B cell (primary cell): ENCODE measurements at regions not wholly inside any gene's neighbourhood (a gene's known extent, or its start where the extent isn't known, plus 50 kb on each side); places are given as distances from the start of the nearest gene placed in this dataset.

ENCODE experiments used
- ATAC-seq: fragments of 200-7000 bp; cut with Tn5 transposase; one replicate; pipeline ENCODE4 v1.10.0; 2021; ENCODE audit warnings: low read depth, mild to moderate bottlenecking, moderate number of reproducible peaks, moderate library complexity
- CTCF ChIA-PET: fragments of 350-600 bp; sonication (Branson Sonifier 250); formaldehyde crosslinking; loops from one replicate; lab custom pipeline; 2021; ENCODE audit warnings: antibody characterized with exemption, inconsistent platforms; lab: Charles Lee
- POLR2A ChIA-PET: fragments of 350-600 bp; sonication (Branson Sonifier 250); formaldehyde crosslinking; loops from one replicate; lab custom pipeline; 2021; ENCODE audit warnings: antibody characterized with exemption; lab: Charles Lee
- DNase-seq: peaks from one replicate; pipeline ENCODE4 v3.0.0; 2013
- H2AFZ ChIP-seq: 2 replicates; pipeline ENCODE4 v1.6.1; 2012; ENCODE audit warnings: mild to moderate bottlenecking, low read depth, low read length; ENCODE audit not compliant: insufficient read depth, poor library complexity, severe bottlenecking
- H3K27ac ChIP-seq, 2 donors: 1 replicate in 1 of 2; 2 replicates in 1 of 2; pipeline ENCODE4 v1.5.1; 2012 to 2013; ENCODE audit warnings: low read length in 2 of 2, mild to moderate bottlenecking in 2 of 2, moderate library complexity in 1 of 2
- H3K27me3 ChIP-seq, 4 experiments: fragments of 200-600 bp in 1 of 4; sonication (generic) in 1 of 4; replicated peaks in 1 of 4; 1 replicate in 2 of 4; 2 replicates in 2 of 4; pipeline versions ENCODE4 v1.6.1 to v1.7.0; 2013 to 2016; ENCODE audit warnings: low read length in 3 of 4, mild to moderate bottlenecking in 2 of 4, mixed read lengths in 1 of 4, moderate library complexity in 1 of 4; ENCODE audit not compliant: insufficient read depth in 4 of 4, control insufficient read depth in 3 of 4; ENCODE audit errors: control extremely low read depth in 1 of 4
- H3K36me3 ChIP-seq, 2 experiments: replicated peaks in 1 of 2; 1 replicate in 1 of 2; 2 replicates in 1 of 2; pipeline versions ENCODE4 v1.6.1 to v1.7.1; 2013; ENCODE audit warnings: low read length in 1 of 2; ENCODE audit not compliant: insufficient read depth in 2 of 2, control insufficient read depth in 1 of 2; ENCODE audit errors: control extremely low read depth in 1 of 2, extremely low read depth in 1 of 2
- H3K4me1 ChIP-seq, 2 donors: fragments of 200-600 bp in 1 of 2; sonication (generic) in 1 of 2; 1 replicate in 1 of 2; 2 replicates in 1 of 2; pipeline versions ENCODE4 v1.5.1 to v1.6.1; 2013 to 2017; ENCODE audit warnings: low read length in 2 of 2; ENCODE audit not compliant: control insufficient read depth in 2 of 2, insufficient read depth in 2 of 2
- H3K4me2 ChIP-seq: replicated peaks from 2 replicates; pipeline ENCODE3; 2012; ENCODE audit warnings: mild to moderate bottlenecking, low read depth, low read length; ENCODE audit not compliant: poor library complexity, severe bottlenecking
- H3K4me3 ChIP-seq, 5 experiments: fragments of 200-600 bp in 1 of 5; sonication (generic) in 1 of 5; 1 replicate in 3 of 5; 2 replicates in 2 of 5; pipeline versions ENCODE4 v1.5.1 to v1.7.0; 2011 to 2016; ENCODE audit warnings: low read length in 4 of 5, mild to moderate bottlenecking in 4 of 5, low read depth in 2 of 5, control low read depth in 1 of 5, moderate library complexity in 1 of 5; ENCODE audit not compliant: insufficient read depth in 1 of 5; ENCODE audit errors: control extremely low read depth in 1 of 5, extremely low read depth in 1 of 5
- H3K79me2 ChIP-seq: fragments of 200-600 bp; sonication (generic); one replicate; pipeline ENCODE4 v1.6.0; 2016; ENCODE audit warnings: low read length; ENCODE audit not compliant: control insufficient read depth, insufficient read depth
- H3K9ac ChIP-seq: fragments of 200-600 bp; sonication (generic); 2 replicates; pipeline ENCODE4 v1.6.1; 2017; ENCODE audit warnings: mild to moderate bottlenecking, low read length, moderate library complexity
- H3K9me3 ChIP-seq, 3 donors: one replicate each; pipeline versions ENCODE4 v1.6.1 to v1.7.1; 2013; ENCODE audit warnings: low read length in 2 of 3; ENCODE audit not compliant: control insufficient read depth in 2 of 3, insufficient read depth in 1 of 3; ENCODE audit errors: control extremely low read depth in 1 of 3
- H4K20me1 ChIP-seq: 2 replicates; pipeline ENCODE4 v1.6.0; 2012; ENCODE audit warnings: mild to moderate bottlenecking, low read length; ENCODE audit not compliant: insufficient read depth, control insufficient read depth, poor library complexity, severe bottlenecking
- H3K27ac Mint-ChIP-seq: one replicate; pipeline ENCODE4 v1.8.0; 2021; ENCODE audit warnings: mixed read lengths
- H3K27me3 Mint-ChIP-seq: one replicate; pipeline ENCODE4 v1.8.0; 2021; ENCODE audit warnings: mixed read lengths
- H3K4me1 Mint-ChIP-seq: one replicate; pipeline ENCODE4 v1.8.0; 2021; ENCODE audit warnings: mixed read lengths
- H3K4me3 Mint-ChIP-seq: one replicate; pipeline ENCODE4 v1.8.0; 2021; ENCODE audit warnings: mixed read lengths
- H3K9me3 Mint-ChIP-seq: one replicate; pipeline ENCODE4 v1.8.0; 2022; ENCODE audit warnings: mixed read lengths; ENCODE audit not compliant: insufficient read depth
- CTCF ChIP-seq: fragments of 200-600 bp; IDR thresholded peaks from one replicate; pipeline ENCODE4 v1.8.0; 2022; ENCODE audit warnings: antibody characterized with exemption, mild to moderate bottlenecking
- EZH2 ChIP-seq: IDR thresholded peaks from 2 replicates; pipeline ENCODE4 v1.6.1; 2012; ENCODE audit warnings: borderline replicate concordance, low read depth, mild to moderate bottlenecking, moderate library complexity, low read length; ENCODE audit not compliant: insufficient read depth, poor library complexity, severe bottlenecking
- WGBS: methylation state at CpG from one replicate; pipeline ENCODE4 v1.1.5; 2013; ENCODE audit warnings: missing lambda C conversion rate; ENCODE audit not compliant: insufficient coverage; 5-methylcytosine and 5-hydroxymethylcytosine counted together
- intact Hi-C: fragments of 100-400 bp; cut with micrococcal nuclease; formaldehyde crosslinking; loops from one replicate; pipeline ENCODE4 v1.10.0; 2022

- peaks cover 0 to 1% (median 0%) of the 10 kb centered on the region in 3 donors for H3K9me3 ChIP-seq
- intact Hi-C loops = no loop called here
- 78% methylated on average over 2 of the region's 2 CpGs for WGBS
- no peak overlapping the region for H3K4me2 ChIP-seq
- Mint-ChIP-seq H3K9me3 (peaks cover 5% of the 10 kb centered on the region), H3K27me3 (no peaks in the 10 kb centered on the region), H3K4me1 (no peaks in the 10 kb centered on the region), H3K4me3 (no peak overlapping the region), H3K27ac (no peak overlapping the region)
- no peak overlapping the region for H3K9ac ChIP-seq
- no peak for ATAC-seq
- TF ChIP-seq EZH2 = no peak
- TF ChIP-seq CTCF = no peak
- H3K27me3 ChIP-seq = no peaks in the 10 kb centered on the region
- POLR2A ChIA-PET = no interaction called here
- CTCF ChIA-PET = no interaction called here
- H3K36me3 ChIP-seq = no peaks in the 10 kb centered on the region
- H3K4me1 ChIP-seq = no peaks in the 10 kb centered on the region
- no peak for DNase-seq
- no peak overlapping the region for H3K27ac ChIP-seq
- H2AFZ ChIP-seq = no peak overlapping the region
- H3K4me3 ChIP-seq = no peak overlapping the region
- H4K20me1 ChIP-seq = no peaks in the 10 kb centered on the region
- no peaks in the 10 kb centered on the region for H3K79me2 ChIP-seq
Observed at GRCh38 chr4:95674521-95674981, 125.8 kb upstream of the UNC5C start.

- POLR2A ChIA-PET = no interaction called here
- Histone ChIP-seq H3K4me1 (no peaks in the 10 kb centered on the region), H3K79me2 (no peaks in the 10 kb centered on the region), H3K4me3 (no peak overlapping the region), H2AFZ (no peak overlapping the region), H4K20me1 (no peaks in the 10 kb centered on the region), H3K9ac (no peak overlapping the region), H3K4me2 (no peak overlapping the region), H3K9me3 (peaks cover 0 to 1% (median 0%) of the 10 kb centered on the region in 3 donors), H3K27me3 (no peaks in the 10 kb centered on the region), H3K36me3 (no peaks in the 10 kb centered on the region), H3K27ac (no peak overlapping the region)
- no peaks in the 10 kb centered on the region for H3K4me1 Mint-ChIP-seq
- no peak for ATAC-seq
- no peaks in the 10 kb centered on the region for H3K27me3 Mint-ChIP-seq
- TF ChIP-seq CTCF = no peak
- no peak for TF ChIP-seq EZH2
- CTCF ChIA-PET = no interaction called here
- H3K4me3 Mint-ChIP-seq = no peak overlapping the region
- 83% methylated on average over 1 of the region's 1 CpG for WGBS
- H3K27ac Mint-ChIP-seq = no peak overlapping the region
- DNase-seq = no peak
- intact Hi-C loops = no loop called here
- peaks cover 2% of the 10 kb centered on the region for H3K9me3 Mint-ChIP-seq
Observed at GRCh38 chr4:95672811-95673210, 124.0 kb upstream of the UNC5C start.
